T-helper 17 cell (primary cell): ENCODE measurements at regions not wholly inside any gene's neighbourhood (a gene's known extent, or its start where the extent isn't known, plus 50 kb on each side); places are given as distances from the start of the nearest gene placed in this dataset.

Source experiments
- ATAC-seq: fragments of 150-1000 bp; cut with Tn5 transposase; 2 replicates; pipeline ENCODE4 v1.10.0; 2021; ENCODE audit warnings: mild to moderate bottlenecking, moderate library complexity
- DNase-seq, 3 donors: peaks; one replicate each; pipeline versions ENCODE4 v3.0.0 to v3.0.0-alpha.2; 2020 to 2021
- H3K9me3 ChIP-seq: one replicate; pipeline ENCODE4 v1.7.0; 2013; ENCODE audit warnings: low read length, mild to moderate bottlenecking; ENCODE audit not compliant: control insufficient read depth, poor library complexity, severe bottlenecking
- H3K27ac Mint-ChIP-seq: one replicate; pipeline ENCODE4 v1.8.0; 2022; ENCODE audit warnings: mild to moderate bottlenecking, moderate library complexity, mixed read lengths
- H3K27me3 Mint-ChIP-seq: one replicate; pipeline ENCODE4 v1.8.0; 2022; ENCODE audit warnings: mixed read lengths
- H3K36me3 Mint-ChIP-seq: one replicate; pipeline ENCODE4 v1.8.0; 2022; ENCODE audit warnings: low read depth, mixed read lengths
- H3K4me1 Mint-ChIP-seq: one replicate; pipeline ENCODE4 v1.8.0; 2022; ENCODE audit warnings: mild to moderate bottlenecking, mixed read lengths
- H3K4me3 Mint-ChIP-seq: one replicate; pipeline ENCODE4 v1.8.0; 2022; ENCODE audit warnings: mild to moderate bottlenecking, moderate library complexity, mixed read lengths

- H3K36me3 Mint-ChIP-seq: no peaks in the 10 kb centered on the region
- H3K27me3 Mint-ChIP-seq: no peaks in the 10 kb centered on the region
- H3K4me1 Mint-ChIP-seq: no peaks in the 10 kb centered on the region
- ATAC-seq: no peak
- H3K4me3 Mint-ChIP-seq: no peak overlapping the region
- H3K9me3 ChIP-seq: no peaks in the 10 kb centered on the region
- no peak for DNase-seq
- H3K27ac Mint-ChIP-seq: no peak overlapping the region
Measured at GRCh38 chr11:25970726-25971508, 361.0 kb upstream of the ANO3 start.

GRCh38 chr11:25980091-25980490 is 351.8 kb upstream of the ANO3 start:
- no peak overlapping the region for H3K27ac Mint-ChIP-seq
- H3K36me3 Mint-ChIP-seq: no peaks in the 10 kb centered on the region
- ATAC-seq (no peak), DNase-seq (no peak)
- no peak overlapping the region for H3K4me3 Mint-ChIP-seq
- no peaks in the 10 kb centered on the region for H3K27me3 Mint-ChIP-seq
- no peaks in the 10 kb centered on the region for H3K9me3 ChIP-seq
- no peaks in the 10 kb centered on the region for H3K4me1 Mint-ChIP-seq

- ATAC-seq: no peak
- H3K9me3 ChIP-seq: no peaks in the 10 kb centered on the region
- Mint-ChIP-seq H3K27ac (no peak overlapping the region), H3K27me3 (no peaks in the 10 kb centered on the region), H3K36me3 (no peaks in the 10 kb centered on the region), H3K4me3 (no peak overlapping the region), H3K4me1 (no peaks in the 10 kb centered on the region)
- DNase-seq: no peak
Measured at GRCh38 chr11:25981998-25982397, 349.9 kb upstream of the ANO3 start.

- H3K9me3 ChIP-seq: no peaks in the 10 kb centered on the region
- Mint-ChIP-seq H3K4me1 (no peaks in the 10 kb centered on the region), H3K27me3 (no peaks in the 10 kb centered on the region), H3K4me3 (no peak overlapping the region), H3K36me3 (no peaks in the 10 kb centered on the region), H3K27ac (no peak overlapping the region)
- DNase-seq: no peak
- no peak for ATAC-seq
Measured at GRCh38 chr11:25983280-25983679, 348.6 kb upstream of the ANO3 start.

GRCh38 chr11:25988178-25988577 is 343.8 kb upstream of the ANO3 start:
- H3K4me3 Mint-ChIP-seq: no peak overlapping the region
- H3K27me3 Mint-ChIP-seq: no peaks in the 10 kb centered on the region
- no peaks in the 10 kb centered on the region for H3K4me1 Mint-ChIP-seq
- no peak overlapping the region for H3K27ac Mint-ChIP-seq
- DNase-seq (no peak), ATAC-seq (no peak)
- no peaks in the 10 kb centered on the region for H3K36me3 Mint-ChIP-seq
- H3K9me3 ChIP-seq: no peaks in the 10 kb centered on the region

- no peak overlapping the region for H3K4me3 Mint-ChIP-seq
- no peaks in the 10 kb centered on the region for H3K4me1 Mint-ChIP-seq
- H3K27ac Mint-ChIP-seq: no peak overlapping the region
- no peaks in the 10 kb centered on the region for H3K27me3 Mint-ChIP-seq
- no peaks in the 10 kb centered on the region for H3K36me3 Mint-ChIP-seq
- H3K9me3 ChIP-seq: no peaks in the 10 kb centered on the region
- ATAC-seq: no peak
- DNase-seq: no peak
Measured at GRCh38 chr11:25990406-25990805, 341.5 kb upstream of the ANO3 start.

- DNase-seq (no peak), ATAC-seq (no peak)
- no peak overlapping the region for H3K4me3 Mint-ChIP-seq
- H3K4me1 Mint-ChIP-seq: no peaks in the 10 kb centered on the region
- no peak overlapping the region for H3K27ac Mint-ChIP-seq
- H3K9me3 ChIP-seq: no peaks in the 10 kb centered on the region
- no peaks in the 10 kb centered on the region for H3K36me3 Mint-ChIP-seq
- H3K27me3 Mint-ChIP-seq: no peaks in the 10 kb centered on the region
Measured at GRCh38 chr11:25991476-25991875, 340.5 kb upstream of the ANO3 start.

- Mint-ChIP-seq H3K27me3 (no peaks in the 10 kb centered on the region), H3K4me3 (no peak overlapping the region), H3K4me1 (no peaks in the 10 kb centered on the region), H3K27ac (no peak overlapping the region), H3K36me3 (no peaks in the 10 kb centered on the region)
- no peaks in the 10 kb centered on the region for H3K9me3 ChIP-seq
- DNase-seq (no peak), ATAC-seq (no peak)
Measured at GRCh38 chr11:25992294-25992693, 339.6 kb upstream of the ANO3 start.

GRCh38 chr11:25993016-25993415 is 338.9 kb upstream of the ANO3 start:
- H3K36me3 Mint-ChIP-seq: no peaks in the 10 kb centered on the region

GRCh38 chr11:26011474-26011873 is 320.5 kb upstream of the ANO3 start:
- H3K27ac Mint-ChIP-seq: no peak overlapping the region
- no peaks in the 10 kb centered on the region for H3K4me1 Mint-ChIP-seq
- no peak for DNase-seq

More at GRCh38 chr11:25993016-25993415, 338.9 kb upstream of the ANO3 start:
- no peak for DNase-seq
- no peak for ATAC-seq
- H3K9me3 ChIP-seq: no peaks in the 10 kb centered on the region
- H3K27ac Mint-ChIP-seq: no peak overlapping the region
- no peaks in the 10 kb centered on the region for H3K4me1 Mint-ChIP-seq
- H3K4me3 Mint-ChIP-seq: no peak overlapping the region
- H3K27me3 Mint-ChIP-seq: no peaks in the 10 kb centered on the region

GRCh38 chr11:26014456-26015115 is 317.3 kb upstream of the ANO3 start:
- ATAC-seq: no peak
- DNase-seq: no peak

More at GRCh38 chr11:26011474-26011873, 320.5 kb upstream of the ANO3 start:
- Mint-ChIP-seq H3K36me3 (no peaks in the 10 kb centered on the region), H3K4me3 (no peak overlapping the region), H3K27me3 (no peaks in the 10 kb centered on the region)
- no peak for ATAC-seq
- H3K9me3 ChIP-seq: no peaks in the 10 kb centered on the region

GRCh38 chr11:26017322-26017860 is 314.5 kb upstream of the ANO3 start:
- no peaks in the 10 kb centered on the region for H3K4me1 Mint-ChIP-seq
- H3K36me3 Mint-ChIP-seq: no peaks in the 10 kb centered on the region
- no peak for DNase-seq

More at GRCh38 chr11:26014456-26015115, 317.3 kb upstream of the ANO3 start:
- H3K36me3 Mint-ChIP-seq: no peaks in the 10 kb centered on the region
- H3K4me3 Mint-ChIP-seq: no peak overlapping the region
- no peaks in the 10 kb centered on the region for H3K27me3 Mint-ChIP-seq
- no peaks in the 10 kb centered on the region for H3K9me3 ChIP-seq
- no peaks in the 10 kb centered on the region for H3K4me1 Mint-ChIP-seq
- no peak overlapping the region for H3K27ac Mint-ChIP-seq

GRCh38 chr11:26017903-26018302 is 314.0 kb upstream of the ANO3 start:
- no peaks in the 10 kb centered on the region for H3K27me3 Mint-ChIP-seq

More at GRCh38 chr11:26017322-26017860, 314.5 kb upstream of the ANO3 start:
- no peaks in the 10 kb centered on the region for H3K27me3 Mint-ChIP-seq
- no peak overlapping the region for H3K4me3 Mint-ChIP-seq
- no peak for ATAC-seq
- H3K9me3 ChIP-seq: no peaks in the 10 kb centered on the region
- no peak overlapping the region for H3K27ac Mint-ChIP-seq

More at GRCh38 chr11:26017903-26018302, 314.0 kb upstream of the ANO3 start:
- no peak overlapping the region for H3K4me3 Mint-ChIP-seq
- ATAC-seq (no peak), DNase-seq (no peak)
- no peak overlapping the region for H3K27ac Mint-ChIP-seq
- no peaks in the 10 kb centered on the region for H3K36me3 Mint-ChIP-seq
- H3K4me1 Mint-ChIP-seq: no peaks in the 10 kb centered on the region
- H3K9me3 ChIP-seq: no peaks in the 10 kb centered on the region
